ENCODE measurements at regions not wholly inside any gene's neighbourhood (a gene's known extent, or its start where the extent isn't known, plus 50 kb on each side); places are given as distances from the start of the nearest gene placed in this dataset.
A peak's percentile ranks its signal among the peaks of the same experiment; 100 is the strongest.
"Not testable (repeated sequence)": the region's sequence is repeated elsewhere in the genome, so short reads cannot be mapped to it uniquely, and the experiment has no call there.

GRCh38 chr7:19969859-19970493 lies 196.6 kb upstream of the TMEM196 start:
- no peaks in the 10 kb centered on the region for H3K4me1 ChIP-seq (ENCODE audit: control insufficient read depth in 5 of 5, insufficient read depth in 5 of 5, low read length in 5 of 5)

GRCh38 chr7:19964246-19964645 lies 190.8 kb upstream of the TMEM196 start:
- no peaks in the 10 kb centered on the region for H3K27me3 ChIP-seq (ENCODE audit: control insufficient read depth in 5 of 5, insufficient read depth in 4 of 5, low read length in 5 of 5)
- H3K4me3 ChIP-seq (ENCODE audit: low read depth in 1 of 5, low read length in 5 of 5) = no peak overlapping the region
- no peak overlapping the region for H3K27ac ChIP-seq (ENCODE audit: low read depth, low read length)

More at GRCh38 chr7:19969859-19970493, 196.6 kb upstream of the TMEM196 start:
- Histone ChIP-seq H3K27ac (ENCODE audit: low read depth, low read length) (no peak overlapping the region), H3K4me3 (ENCODE audit: low read depth in 1 of 5, low read length in 5 of 5) (no peak overlapping the region), H3K9ac (ENCODE audit: low read length in 5 of 5) (no peak overlapping the region), H3K27me3 (ENCODE audit: control insufficient read depth in 5 of 5, insufficient read depth in 4 of 5, low read length in 5 of 5) (no peaks in the 10 kb centered on the region), H3K9me3 (ENCODE audit: control insufficient read depth in 5 of 5, low read length in 5 of 5) (no peaks in the 10 kb centered on the region), H3K36me3 (ENCODE audit: control insufficient read depth in 5 of 5, insufficient read depth in 5 of 5, low read length in 5 of 5) (no peaks in the 10 kb centered on the region)

GRCh38 chr7:19963695-19964094 lies 190.3 kb upstream of the TMEM196 start:
- H3K27ac ChIP-seq (ENCODE audit: low read depth, low read length) = no peak overlapping the region
- no peaks in the 10 kb centered on the region for H3K27me3 ChIP-seq (ENCODE audit: control insufficient read depth in 5 of 5, insufficient read depth in 4 of 5, low read length in 5 of 5)
- no peaks in the 10 kb centered on the region for H3K9me3 ChIP-seq (ENCODE audit: control insufficient read depth in 5 of 5, low read length in 5 of 5)
- no peak overlapping the region for H3K4me3 ChIP-seq (ENCODE audit: low read depth in 1 of 5, low read length in 5 of 5)
- H3K36me3 ChIP-seq (ENCODE audit: control insufficient read depth in 5 of 5, insufficient read depth in 5 of 5, low read length in 5 of 5) = no peaks in the 10 kb centered on the region
- peaks cover 0 to 12% (median 0%) of the 10 kb centered on the region in 5 donors for H3K4me1 ChIP-seq (ENCODE audit: control insufficient read depth in 5 of 5, insufficient read depth in 5 of 5, low read length in 5 of 5)
- H3K9ac ChIP-seq (ENCODE audit: low read length in 5 of 5) = no peak overlapping the region

More at GRCh38 chr7:19964246-19964645, 190.8 kb upstream of the TMEM196 start:
- peaks cover 0 to 12% (median 0%) of the 10 kb centered on the region in 5 donors for H3K4me1 ChIP-seq (ENCODE audit: control insufficient read depth in 5 of 5, insufficient read depth in 5 of 5, low read length in 5 of 5)
- H3K9ac ChIP-seq (ENCODE audit: low read length in 5 of 5) = no peak overlapping the region
- H3K36me3 ChIP-seq (ENCODE audit: control insufficient read depth in 5 of 5, insufficient read depth in 5 of 5, low read length in 5 of 5) = no peaks in the 10 kb centered on the region
- H3K9me3 ChIP-seq (ENCODE audit: control insufficient read depth in 5 of 5, low read length in 5 of 5) = no peaks in the 10 kb centered on the region

GRCh38 chr7:19958309-19958896 lies 185.0 kb upstream of the TMEM196 start:
- Histone ChIP-seq H3K27me3 (ENCODE audit: control insufficient read depth in 5 of 5, insufficient read depth in 4 of 5, low read length in 5 of 5) (no peaks in the 10 kb centered on the region), H3K9me3 (ENCODE audit: control insufficient read depth in 5 of 5, low read length in 5 of 5) (peaks cover 0 to 18% (median 9%) of the 10 kb centered on the region in 5 donors), H3K27ac (ENCODE audit: low read depth, low read length) (peak overlapping the region; percentile 1), H3K4me1 (ENCODE audit: control insufficient read depth in 5 of 5, insufficient read depth in 5 of 5, low read length in 5 of 5) (peaks cover 0 to 6% (median 0%) of the 10 kb centered on the region in 5 donors), H3K36me3 (ENCODE audit: control insufficient read depth in 5 of 5, insufficient read depth in 5 of 5, low read length in 5 of 5) (no peaks in the 10 kb centered on the region), H3K4me3 (ENCODE audit: low read depth in 1 of 5, low read length in 5 of 5) (no peak overlapping the region), H3K9ac (ENCODE audit: low read length in 5 of 5) (no peak overlapping the region)

- Histone ChIP-seq H3K9me3 (ENCODE audit: control insufficient read depth in 5 of 5, low read length in 5 of 5) (peaks cover 0 to 18% (median 9%) of the 10 kb centered on the region in 5 donors), H3K4me1 (ENCODE audit: control insufficient read depth in 5 of 5, insufficient read depth in 5 of 5, low read length in 5 of 5) (peaks cover 0 to 2% (median 0%) of the 10 kb centered on the region in 5 donors), H3K36me3 (ENCODE audit: control insufficient read depth in 5 of 5, insufficient read depth in 5 of 5, low read length in 5 of 5) (no peaks in the 10 kb centered on the region), H3K27ac (ENCODE audit: low read depth, low read length) (peak overlapping the region; percentile 1), H3K27me3 (ENCODE audit: control insufficient read depth in 5 of 5, insufficient read depth in 4 of 5, low read length in 5 of 5) (no peaks in the 10 kb centered on the region), H3K9ac (ENCODE audit: low read length in 5 of 5) (peak overlapping the region in 1 of 5 donors; percentile 8), H3K4me3 (ENCODE audit: low read depth in 1 of 5, low read length in 5 of 5) (no peak overlapping the region)
Measured at GRCh38 chr7:19957664-19958063, 184.2 kb upstream of the TMEM196 start.

GRCh38 chr7:19954166-19954565 lies 180.7 kb upstream of the TMEM196 start:
- peaks cover 0 to 18% (median 9%) of the 10 kb centered on the region in 5 donors for H3K9me3 ChIP-seq (ENCODE audit: control insufficient read depth in 5 of 5, low read length in 5 of 5)
- H3K36me3 ChIP-seq (ENCODE audit: control insufficient read depth in 5 of 5, insufficient read depth in 5 of 5, low read length in 5 of 5); H3K27ac ChIP-seq (ENCODE audit: low read depth, low read length); H3K4me1 ChIP-seq (ENCODE audit: control insufficient read depth in 5 of 5, insufficient read depth in 5 of 5, low read length in 5 of 5); H3K27me3 ChIP-seq (ENCODE audit: control insufficient read depth in 5 of 5, insufficient read depth in 4 of 5, low read length in 5 of 5); H3K9ac ChIP-seq (ENCODE audit: low read length in 5 of 5): not testable (repeated sequence)
- peak overlapping the region in 1 of 5 donors; percentile 29 for H3K4me3 ChIP-seq (ENCODE audit: low read depth in 1 of 5, low read length in 5 of 5)

- H3K9ac ChIP-seq (ENCODE audit: low read length in 5 of 5); H3K27ac ChIP-seq (ENCODE audit: low read depth, low read length); H3K27me3 ChIP-seq (ENCODE audit: control insufficient read depth in 5 of 5, insufficient read depth in 4 of 5, low read length in 5 of 5); H3K4me1 ChIP-seq (ENCODE audit: control insufficient read depth in 5 of 5, insufficient read depth in 5 of 5, low read length in 5 of 5); H3K36me3 ChIP-seq (ENCODE audit: control insufficient read depth in 5 of 5, insufficient read depth in 5 of 5, low read length in 5 of 5); H3K4me3 ChIP-seq (ENCODE audit: low read depth in 1 of 5, low read length in 5 of 5): not testable (repeated sequence)
- H3K9me3 ChIP-seq (ENCODE audit: control insufficient read depth in 5 of 5, low read length in 5 of 5) = peaks cover 0 to 18% (median 12%) of the 10 kb centered on the region in 5 donors
Measured at GRCh38 chr7:19953411-19953810, 180.0 kb upstream of the TMEM196 start.

GRCh38 chr7:19948160-19948559 lies 174.7 kb upstream of the TMEM196 start:
- Histone ChIP-seq H3K9ac (ENCODE audit: low read length in 5 of 5) (no peak overlapping the region), H3K27ac (ENCODE audit: low read depth, low read length) (no peak overlapping the region), H3K9me3 (ENCODE audit: control insufficient read depth in 5 of 5, low read length in 5 of 5) (peaks cover 0 to 5% (median 0%) of the 10 kb centered on the region in 5 donors), H3K36me3 (ENCODE audit: control insufficient read depth in 5 of 5, insufficient read depth in 5 of 5, low read length in 5 of 5) (no peaks in the 10 kb centered on the region), H3K4me1 (ENCODE audit: control insufficient read depth in 5 of 5, insufficient read depth in 5 of 5, low read length in 5 of 5) (no peaks in the 10 kb centered on the region), H3K27me3 (ENCODE audit: control insufficient read depth in 5 of 5, insufficient read depth in 4 of 5, low read length in 5 of 5) (no peaks in the 10 kb centered on the region), H3K4me3 (ENCODE audit: low read depth in 1 of 5, low read length in 5 of 5) (no peak overlapping the region)

- Histone ChIP-seq H3K27ac (ENCODE audit: low read depth, low read length) (no peak overlapping the region), H3K9ac (ENCODE audit: low read length in 5 of 5) (no peak overlapping the region), H3K4me1 (ENCODE audit: control insufficient read depth in 5 of 5, insufficient read depth in 5 of 5, low read length in 5 of 5) (no peaks in the 10 kb centered on the region), H3K9me3 (ENCODE audit: control insufficient read depth in 5 of 5, low read length in 5 of 5) (peaks cover 0 to 5% (median 0%) of the 10 kb centered on the region in 5 donors), H3K36me3 (ENCODE audit: control insufficient read depth in 5 of 5, insufficient read depth in 5 of 5, low read length in 5 of 5) (no peaks in the 10 kb centered on the region), H3K27me3 (ENCODE audit: control insufficient read depth in 5 of 5, insufficient read depth in 4 of 5, low read length in 5 of 5) (no peaks in the 10 kb centered on the region), H3K4me3 (ENCODE audit: low read depth in 1 of 5, low read length in 5 of 5) (no peak overlapping the region)
Measured at GRCh38 chr7:19944363-19945120, 171.1 kb upstream of the TMEM196 start.

GRCh38 chr7:19939746-19940145 lies 166.3 kb upstream of the TMEM196 start:
- no peaks in the 10 kb centered on the region for H3K36me3 ChIP-seq (ENCODE audit: control insufficient read depth in 5 of 5, insufficient read depth in 5 of 5, low read length in 5 of 5)
- H3K27ac ChIP-seq (ENCODE audit: low read depth, low read length) = no peak overlapping the region
- H3K4me3 ChIP-seq (ENCODE audit: low read depth in 1 of 5, low read length in 5 of 5) = no peak overlapping the region
- H3K9me3 ChIP-seq (ENCODE audit: control insufficient read depth in 5 of 5, low read length in 5 of 5) = peaks cover 0 to 6% (median 5%) of the 10 kb centered on the region in 5 donors
- no peak overlapping the region for H3K9ac ChIP-seq (ENCODE audit: low read length in 5 of 5)
- H3K4me1 ChIP-seq (ENCODE audit: control insufficient read depth in 5 of 5, insufficient read depth in 5 of 5, low read length in 5 of 5) = no peaks in the 10 kb centered on the region
- H3K27me3 ChIP-seq (ENCODE audit: control insufficient read depth in 5 of 5, insufficient read depth in 4 of 5, low read length in 5 of 5) = no peaks in the 10 kb centered on the region
